ENCODE measurements at regions not wholly inside any gene's neighbourhood (a gene's known extent, or its start where the extent isn't known, plus 50 kb on each side); places are given as distances from the start of the nearest gene placed in this dataset.

DNA sequence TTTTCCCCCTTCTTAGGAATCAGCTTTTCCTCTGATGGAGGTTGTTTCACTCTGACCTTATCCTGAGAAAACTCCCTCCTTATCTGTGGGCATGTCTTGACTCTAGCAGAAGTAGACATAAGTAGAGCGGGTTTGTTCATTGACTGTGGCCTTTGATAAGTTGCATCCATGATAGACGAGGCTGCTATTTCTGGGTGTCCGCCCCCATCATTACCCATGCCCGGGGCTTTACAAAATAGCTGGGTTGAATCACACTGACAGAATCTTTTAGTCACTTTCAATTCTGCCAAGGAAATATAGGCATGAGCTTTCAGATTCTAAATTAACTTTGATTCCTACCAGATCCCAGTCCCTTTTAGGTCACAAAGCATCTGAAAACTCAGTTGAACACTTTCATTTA is 223.8 kb downstream of the SEC61B start:
- TF ChIP-seq, protein P1, sequence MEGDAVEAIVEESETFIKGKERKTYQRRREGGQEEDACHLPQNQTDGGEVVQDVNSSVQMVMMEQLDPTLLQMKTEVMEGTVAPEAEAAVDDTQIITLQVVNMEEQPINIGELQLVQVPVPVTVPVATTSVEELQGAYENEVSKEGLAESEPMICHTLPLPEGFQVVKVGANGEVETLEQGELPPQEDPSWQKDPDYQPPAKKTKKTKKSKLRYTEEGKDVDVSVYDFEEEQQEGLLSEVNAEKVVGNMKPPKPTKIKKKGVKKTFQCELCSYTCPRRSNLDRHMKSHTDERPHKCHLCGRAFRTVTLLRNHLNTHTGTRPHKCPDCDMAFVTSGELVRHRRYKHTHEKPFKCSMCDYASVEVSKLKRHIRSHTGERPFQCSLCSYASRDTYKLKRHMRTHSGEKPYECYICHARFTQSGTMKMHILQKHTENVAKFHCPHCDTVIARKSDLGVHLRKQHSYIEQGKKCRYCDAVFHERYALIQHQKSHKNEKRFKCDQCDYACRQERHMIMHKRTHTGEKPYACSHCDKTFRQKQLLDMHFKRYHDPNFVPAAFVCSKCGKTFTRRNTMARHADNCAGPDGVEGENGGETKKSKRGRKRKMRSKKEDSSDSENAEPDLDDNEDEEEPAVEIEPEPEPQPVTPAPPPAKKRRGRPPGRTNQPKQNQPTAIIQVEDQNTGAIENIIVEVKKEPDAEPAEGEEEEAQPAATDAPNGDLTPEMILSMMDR (conservative IDR thresholded peaks at IDR 0.05; ENCODE audit: low read length), result no peak
- no peak for TF ChIP-seq EZH2phosphoT487 (IDR thresholded peaks at IDR 0.05; ENCODE audit: borderline replicate concordance)
